Activated CD4-positive, alpha-beta T cell treated with anti-CD3 and anti-CD28 coated beads for 36 hours (primary cell): ENCODE measurements at regions not wholly inside any gene's neighbourhood (a gene's known extent, or its start where the extent isn't known, plus 50 kb on each side); places are given as distances from the start of the nearest gene placed in this dataset.
"Not testable (repeated sequence)": the region's sequence is repeated elsewhere in the genome, so short reads cannot be mapped to it uniquely, and the experiment has no call there.

Experiments
- ATAC-seq: fragments of 200-7000 bp; cut with Tn5 transposase; one replicate; pipeline ENCODE4 v1.10.0; 2021; ENCODE audit warnings: mild to moderate bottlenecking, moderate library complexity
- CTCF ChIA-PET: fragments of 350-600 bp; sonication (Branson Sonifier 250); formaldehyde crosslinking; loops from one replicate; lab custom pipeline; 2021; ENCODE audit warnings: antibody characterized with exemption; lab: Charles Lee
- POLR2A ChIA-PET: fragments of 350-600 bp; sonication (Branson Sonifier 250); formaldehyde crosslinking; loops from one replicate; lab custom pipeline; 2021; ENCODE audit warnings: antibody characterized with exemption, inconsistent platforms; lab: Charles Lee
- DNase-seq: peaks from one replicate; pipeline ENCODE4 v3.0.0-alpha.2; 2020
- H3K27ac Mint-ChIP-seq: one replicate; pipeline ENCODE4 v1.8.0; 2021; ENCODE audit warnings: mixed read lengths
- H3K27me3 Mint-ChIP-seq: one replicate; pipeline ENCODE4 v1.8.0; 2021; ENCODE audit warnings: mixed read lengths
- H3K36me3 Mint-ChIP-seq: one replicate; pipeline ENCODE4 v1.8.0; 2021; ENCODE audit warnings: low read depth, mixed read lengths
- H3K4me1 Mint-ChIP-seq: one replicate; pipeline ENCODE4 v1.8.0; 2021; ENCODE audit warnings: mixed read lengths
- H3K4me3 Mint-ChIP-seq: one replicate; pipeline ENCODE4 v1.8.0; 2021; ENCODE audit warnings: mild to moderate bottlenecking, moderate library complexity, mixed read lengths
- H3K9me3 Mint-ChIP-seq: one replicate; pipeline ENCODE4 v1.8.0; 2021; ENCODE audit warnings: low read depth, mixed read lengths
- intact Hi-C, 2 experiments: fragments of 100-400 bp; cut with DNase I in 1 of 2; cut with micrococcal nuclease in 1 of 2; formaldehyde crosslinking; loops; one replicate each; pipeline versions ENCODE4 v1.14.2 to v1.15.1; 2022 to 2024; cut with DNase I, micrococcal nuclease

DNA sequence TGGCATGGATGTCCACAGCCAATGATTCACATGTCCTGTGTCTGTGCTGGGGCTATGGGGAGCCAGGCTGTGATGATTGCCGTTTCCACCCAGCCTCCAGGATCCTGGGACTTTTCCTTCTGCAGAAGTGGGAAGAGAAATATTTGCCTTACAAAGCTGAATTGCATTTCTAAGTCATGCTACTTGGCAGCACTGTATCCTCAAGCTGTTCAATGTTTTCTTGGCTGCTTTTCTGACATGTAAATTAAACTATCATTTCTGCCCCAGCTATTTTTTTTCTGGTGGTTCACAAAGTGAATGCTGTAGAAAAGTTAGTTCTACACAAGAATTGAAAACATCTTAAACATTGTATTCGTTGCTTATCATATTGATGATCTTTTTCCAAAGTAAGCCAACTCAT is 51.9 kb upstream of the TCERG1L start:
- ATAC-seq (no peak), DNase-seq (no peak)
- CTCF ChIA-PET = no interaction called here
- H3K27ac Mint-ChIP-seq = no peak overlapping the region
- H3K36me3 Mint-ChIP-seq = no peaks in the 10 kb centered on the region
- H3K4me1 Mint-ChIP-seq = no peaks in the 10 kb centered on the region
- peaks cover 2% of the 10 kb centered on the region for H3K27me3 Mint-ChIP-seq
- POLR2A ChIA-PET = no interaction called here
- intact Hi-C loops = no loop called here
- no peak overlapping the region for H3K4me3 Mint-ChIP-seq
- H3K9me3 Mint-ChIP-seq = peaks cover 10% of the 10 kb centered on the region

- Mint-ChIP-seq H3K27ac (no peak overlapping the region), H3K36me3 (no peaks in the 10 kb centered on the region)
Observed at GRCh38 chr10:131371571-131371970, 60.0 kb upstream of the TCERG1L start.

DNA sequence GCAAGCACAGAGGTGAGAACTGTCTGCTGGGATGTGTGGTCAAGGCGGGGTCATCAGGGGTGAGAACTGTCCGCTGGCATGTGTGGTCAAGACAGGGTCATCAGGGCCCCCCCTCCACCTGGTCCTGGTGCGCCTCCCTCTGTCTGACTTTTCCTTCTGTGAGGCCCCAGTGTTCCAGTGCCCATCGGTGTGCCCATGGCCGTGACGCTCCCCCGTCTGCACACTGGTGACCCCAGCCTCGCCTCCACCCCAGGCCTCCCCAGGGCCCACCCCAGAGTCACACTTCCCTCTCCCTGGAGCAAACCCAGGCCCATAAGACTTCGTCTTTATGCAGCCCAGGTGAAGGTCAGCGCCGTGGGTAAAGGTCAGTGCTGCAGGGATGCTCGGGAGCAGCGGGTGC is 70.1 kb upstream of the TCERG1L start:
- CTCF ChIA-PET = no interaction called here
- no peak overlapping the region for H3K4me3 Mint-ChIP-seq
- no peaks in the 10 kb centered on the region for H3K36me3 Mint-ChIP-seq
- no peak for DNase-seq
- POLR2A ChIA-PET = no interaction called here
- intact Hi-C loops = no loop called here
- peaks cover under 1% of the 10 kb centered on the region for H3K9me3 Mint-ChIP-seq
- H3K27ac Mint-ChIP-seq = no peak overlapping the region
- H3K27me3 Mint-ChIP-seq = peaks cover 2% of the 10 kb centered on the region
- no peaks in the 10 kb centered on the region for H3K4me1 Mint-ChIP-seq
- no peak for ATAC-seq

More at GRCh38 chr10:131371571-131371970, 60.0 kb upstream of the TCERG1L start:
- intact Hi-C loops = no loop called here
- no peak overlapping the region for H3K4me3 Mint-ChIP-seq
- ChIA-PET POLR2A (no interaction called here), CTCF (no interaction called here)
- H3K27me3 Mint-ChIP-seq = no peaks in the 10 kb centered on the region
- DNase-seq = no peak
- no peak for ATAC-seq
- peaks cover 12% of the 10 kb centered on the region for H3K9me3 Mint-ChIP-seq
- no peaks in the 10 kb centered on the region for H3K4me1 Mint-ChIP-seq

GRCh38 chr10:131385161-131385872 is 73.8 kb upstream of the TCERG1L start:
- H3K27me3 Mint-ChIP-seq, ATAC-seq, H3K36me3 Mint-ChIP-seq, POLR2A ChIA-PET, intact Hi-C loops, CTCF ChIA-PET, DNase-seq, H3K4me1 Mint-ChIP-seq, H3K4me3 Mint-ChIP-seq, H3K9me3 Mint-ChIP-seq, H3K27ac Mint-ChIP-seq: not testable (repeated sequence)

DNA sequence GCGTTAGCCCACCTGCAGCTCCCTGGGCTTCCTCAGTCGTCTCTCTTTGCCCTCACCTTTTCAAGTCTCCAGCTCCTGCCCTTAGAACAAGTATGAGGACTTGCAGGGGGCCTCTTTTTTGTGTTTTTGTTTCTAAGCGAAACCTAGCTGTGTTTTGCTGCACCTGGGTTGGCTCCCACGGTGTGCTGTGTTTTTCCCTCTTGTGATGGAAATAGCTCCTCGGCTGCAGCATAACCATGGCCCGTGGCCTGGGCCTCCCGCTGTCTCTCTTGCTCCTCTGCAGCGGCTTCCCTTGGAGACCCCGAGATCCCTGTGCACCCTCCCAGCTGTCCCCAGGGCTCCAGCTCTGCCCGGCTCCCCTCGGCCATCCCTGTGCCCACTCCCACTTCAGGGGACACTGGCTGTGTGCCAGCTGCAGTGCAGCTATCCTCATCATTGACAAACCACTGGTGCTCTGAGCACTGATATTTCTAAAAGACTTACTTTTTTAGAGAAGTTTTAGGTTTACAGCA is 75.6 kb upstream of the TCERG1L start:
- H3K4me3 Mint-ChIP-seq = no peak overlapping the region
- CTCF ChIA-PET = no interaction called here
- no peaks in the 10 kb centered on the region for H3K4me1 Mint-ChIP-seq
- H3K36me3 Mint-ChIP-seq = no peaks in the 10 kb centered on the region
- POLR2A ChIA-PET = no interaction called here
- peaks cover 2% of the 10 kb centered on the region for H3K27me3 Mint-ChIP-seq
- H3K27ac Mint-ChIP-seq = no peak overlapping the region
- ATAC-seq (no peak), DNase-seq (no peak)
- no peaks in the 10 kb centered on the region for H3K9me3 Mint-ChIP-seq
- intact Hi-C loops = no loop called here

GRCh38 chr10:131391936-131392335 is 80.4 kb upstream of the TCERG1L start:
- Mint-ChIP-seq H3K9me3 (no peaks in the 10 kb centered on the region), H3K27me3 (no peaks in the 10 kb centered on the region), H3K36me3 (no peaks in the 10 kb centered on the region), H3K27ac (no peak overlapping the region), H3K4me3 (no peak overlapping the region), H3K4me1 (no peaks in the 10 kb centered on the region)
- CTCF ChIA-PET = no interaction called here
- intact Hi-C loops = no loop called here
- DNase-seq (no peak), ATAC-seq (no peak)
- POLR2A ChIA-PET = no interaction called here

- Mint-ChIP-seq H3K9me3 (no peaks in the 10 kb centered on the region), H3K4me3 (no peak overlapping the region), H3K27ac (no peak overlapping the region), H3K27me3 (no peaks in the 10 kb centered on the region), H3K4me1 (no peaks in the 10 kb centered on the region), H3K36me3 (no peaks in the 10 kb centered on the region)
- ChIA-PET CTCF (no interaction called here), POLR2A (no interaction called here)
- intact Hi-C loops = no loop called here
- DNase-seq (no peak), ATAC-seq (no peak)
Observed at GRCh38 chr10:131396121-131397050, 84.9 kb upstream of the TCERG1L start.

GRCh38 chr10:131398166-131398565 is 86.6 kb upstream of the TCERG1L start:
- H3K27me3 Mint-ChIP-seq = peaks cover 2% of the 10 kb centered on the region
- H3K36me3 Mint-ChIP-seq = no peaks in the 10 kb centered on the region
- ChIA-PET CTCF (no interaction called here), POLR2A (no interaction called here)
- intact Hi-C loops = no loop called here
- H3K27ac Mint-ChIP-seq = no peak overlapping the region
- no peaks in the 10 kb centered on the region for H3K9me3 Mint-ChIP-seq
- DNase-seq (no peak), ATAC-seq (no peak)
- no peak overlapping the region for H3K4me3 Mint-ChIP-seq
- no peaks in the 10 kb centered on the region for H3K4me1 Mint-ChIP-seq

- ChIA-PET POLR2A (no interaction called here), CTCF (no interaction called here)
- Mint-ChIP-seq H3K27me3 (peaks cover 2% of the 10 kb centered on the region), H3K36me3 (no peaks in the 10 kb centered on the region), H3K9me3 (no peaks in the 10 kb centered on the region), H3K4me1 (no peaks in the 10 kb centered on the region), H3K4me3 (no peak overlapping the region), H3K27ac (no peak overlapping the region)
- DNase-seq (no peak), ATAC-seq (no peak)
- intact Hi-C loops = no loop called here
Observed at GRCh38 chr10:131399981-131400380, 88.5 kb upstream of the TCERG1L start.

DNA sequence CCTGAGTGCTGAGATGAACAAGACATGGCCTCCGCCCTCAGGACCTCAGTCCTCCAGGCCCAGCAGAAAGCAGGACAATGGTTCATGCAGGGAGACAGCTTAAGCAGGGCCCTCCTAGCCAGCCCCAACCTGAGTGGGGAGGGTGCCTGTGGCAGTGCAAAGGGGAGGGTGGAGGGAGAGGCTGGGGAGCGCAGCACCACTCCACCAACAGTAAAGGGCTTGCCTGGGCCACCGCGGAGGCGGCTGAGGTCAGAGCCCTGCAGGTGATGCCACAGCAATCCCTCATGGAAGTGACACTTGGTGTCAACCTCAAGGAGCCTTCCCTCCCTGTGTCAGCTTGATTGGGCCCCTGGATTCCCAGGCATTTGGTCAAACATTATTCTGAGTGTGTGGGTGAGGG is 89.0 kb upstream of the TCERG1L start:
- POLR2A ChIA-PET = no interaction called here
- no peaks in the 10 kb centered on the region for H3K36me3 Mint-ChIP-seq
- H3K4me3 Mint-ChIP-seq = no peak overlapping the region
- H3K9me3 Mint-ChIP-seq = no peaks in the 10 kb centered on the region
- CTCF ChIA-PET = no interaction called here
- intact Hi-C loops = no loop called here
- no peaks in the 10 kb centered on the region for H3K4me1 Mint-ChIP-seq
- DNase-seq = no peak
- H3K27ac Mint-ChIP-seq = no peak overlapping the region
- no peak for ATAC-seq
- peaks cover 2% of the 10 kb centered on the region for H3K27me3 Mint-ChIP-seq

GRCh38 chr10:131402771-131403650 is 91.5 kb upstream of the TCERG1L start:
- Mint-ChIP-seq H3K27ac (no peak overlapping the region), H3K36me3 (no peaks in the 10 kb centered on the region), H3K4me3 (no peak overlapping the region), H3K4me1 (no peaks in the 10 kb centered on the region), H3K9me3 (no peaks in the 10 kb centered on the region), H3K27me3 (peaks cover 2% of the 10 kb centered on the region)
- ChIA-PET CTCF (no interaction called here), POLR2A (no interaction called here)
- no peak for ATAC-seq
- intact Hi-C loops = no loop called here
- no peak for DNase-seq
